Muscle of back (tissue), 3 donors: ENCODE measurements at regions not wholly inside any gene's neighbourhood (a gene's known extent, or its start where the extent isn't known, plus 50 kb on each side); places are given as distances from the start of the nearest gene placed in this dataset.
A peak's percentile ranks its signal among the peaks of the same experiment; 100 is the strongest.
"Not testable (repeated sequence)": the region's sequence is repeated elsewhere in the genome, so short reads cannot be mapped to it uniquely, and the experiment has no call there.

Source experiments
- DNase-seq, 3 donors: peaks; one replicate each; pipeline versions ENCODE4 v3.0.0 to v3.0.0-alpha.2; 2013

DNA sequence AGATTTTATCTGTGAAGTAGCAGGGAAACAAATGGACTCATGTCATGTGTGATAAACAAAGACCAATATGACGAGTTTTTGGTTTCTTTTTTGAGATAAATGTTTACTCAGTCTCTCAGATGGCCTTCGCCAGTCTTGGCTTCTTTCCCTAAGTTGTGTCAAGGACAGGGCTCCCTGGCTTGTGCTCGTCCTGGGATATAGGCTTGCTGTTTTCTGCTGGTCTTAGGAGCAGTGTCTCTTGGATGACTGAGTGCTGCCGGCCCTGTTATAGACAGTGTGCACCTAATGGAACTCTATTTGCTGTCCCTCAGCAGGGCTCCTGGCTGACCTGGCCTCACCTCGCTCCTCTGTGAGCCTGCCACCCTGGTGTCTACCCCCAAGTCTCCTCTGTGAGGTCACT, 324.1 kb upstream of the SYNCRIP start:
- DNase-seq: no peak

DNA sequence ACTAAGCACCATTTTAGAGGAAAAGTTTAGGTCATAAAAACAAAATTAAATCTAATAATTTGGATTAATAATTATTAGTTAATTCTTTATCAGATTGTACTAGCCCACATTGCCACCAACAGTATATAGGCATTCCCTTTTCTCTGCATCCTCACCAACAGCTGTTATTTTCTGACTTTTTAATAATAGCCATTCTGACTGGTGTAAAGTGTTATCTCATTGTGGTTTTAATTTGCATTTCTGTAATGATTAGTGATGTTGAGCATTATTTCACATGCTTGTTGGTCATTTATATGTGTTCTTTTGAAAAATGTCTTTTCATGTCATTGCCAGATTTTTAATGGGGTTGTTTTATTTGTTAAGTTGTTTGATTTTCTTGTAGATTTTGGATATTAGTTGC, 319.1 kb upstream of the SYNCRIP start:
- no peak for DNase-seq

DNA sequence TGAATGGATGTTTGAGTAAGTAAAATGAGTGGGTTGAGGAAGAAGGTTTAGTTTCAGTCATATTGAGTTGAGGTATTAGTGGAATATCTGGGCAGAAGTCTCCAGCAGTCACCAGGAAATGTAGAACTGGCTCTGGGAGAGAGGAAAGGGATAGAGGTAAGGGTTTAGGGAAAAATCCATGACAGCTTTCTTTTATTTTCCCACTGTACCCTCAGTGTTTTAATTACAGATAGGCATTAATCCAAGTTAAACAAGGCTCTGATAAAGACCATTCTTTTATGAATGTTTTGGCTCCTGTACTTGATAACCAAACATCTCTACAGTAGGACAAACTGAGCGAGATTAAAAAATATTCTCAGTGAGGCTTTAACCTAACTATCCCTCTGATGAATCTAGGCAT, 318.4 kb upstream of the SYNCRIP start:
- DNase-seq: no peak

DNA sequence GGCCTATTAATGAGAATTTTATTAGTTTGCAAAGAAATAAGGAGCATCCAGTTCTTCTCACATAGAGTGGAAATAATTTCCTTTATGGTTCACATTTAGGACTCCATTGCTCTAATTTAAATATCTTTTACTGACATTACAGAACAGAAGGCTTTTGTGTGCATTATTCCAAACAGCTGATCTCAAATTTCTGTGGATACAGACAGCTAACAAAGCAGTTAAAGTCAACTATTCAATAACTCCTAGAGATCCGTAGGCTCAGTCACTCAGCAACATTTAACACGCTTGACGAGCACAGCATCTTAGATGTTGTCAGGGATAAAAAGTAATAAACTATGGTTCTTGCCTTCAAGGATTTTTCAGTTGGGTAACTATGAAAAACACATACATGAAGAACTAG, 305.8 kb upstream of the SYNCRIP start:
- no peak for DNase-seq

DNA sequence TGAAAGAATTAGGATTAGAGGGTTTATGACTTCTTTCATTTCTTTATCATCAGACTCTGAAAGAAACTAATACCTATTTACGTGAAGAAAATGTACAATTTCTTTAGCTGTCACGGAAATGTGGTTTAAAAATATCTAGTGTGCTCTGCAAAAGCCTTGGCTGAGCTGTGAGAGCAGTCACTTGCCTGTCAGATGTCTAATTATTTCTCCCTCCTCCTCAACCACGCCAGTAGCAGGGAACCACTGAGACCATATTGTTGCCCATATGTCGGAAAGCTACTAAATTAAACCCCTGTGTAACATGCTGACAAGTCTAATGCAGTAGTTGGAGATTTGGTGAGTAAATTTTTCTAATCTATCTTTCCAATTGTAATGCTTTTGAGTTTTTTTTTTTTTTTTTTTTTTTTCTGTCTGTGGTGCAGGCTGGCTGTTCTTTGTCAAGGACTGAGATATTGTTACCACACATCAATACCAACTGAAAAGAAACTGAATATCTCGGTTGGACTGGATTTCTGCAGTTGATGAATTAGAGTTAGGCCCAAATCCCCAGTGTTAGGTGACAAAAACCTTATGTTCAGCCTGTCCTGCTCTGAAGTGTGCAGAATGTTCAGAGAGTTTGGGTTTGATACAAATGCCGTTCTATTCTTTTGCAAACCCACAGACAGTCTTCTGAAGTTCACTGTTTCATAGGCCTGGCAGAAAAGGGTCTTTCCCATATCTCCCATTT, 302.9 kb upstream of the SYNCRIP start:
- no peak for DNase-seq

DNA sequence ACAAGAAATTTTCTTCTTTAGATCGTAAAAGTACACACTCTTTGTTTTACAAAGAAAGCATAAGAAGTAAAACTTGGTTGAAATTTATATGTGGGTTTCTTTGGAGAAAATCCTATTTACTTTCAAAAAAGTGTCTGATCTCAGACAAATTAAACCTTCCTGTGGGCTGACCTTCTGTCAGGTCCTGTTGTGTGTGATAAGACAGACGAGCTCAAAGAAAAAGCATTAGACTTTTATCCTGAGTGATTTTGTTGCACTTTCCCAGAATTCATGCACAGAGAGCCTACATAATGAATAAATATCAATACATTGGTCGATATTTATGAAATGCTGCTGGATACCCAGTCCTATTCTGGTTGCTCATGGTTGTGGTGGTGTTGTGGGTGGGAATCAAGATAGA, 302.1 kb upstream of the SYNCRIP start:
- DNase-seq: no peak

DNA sequence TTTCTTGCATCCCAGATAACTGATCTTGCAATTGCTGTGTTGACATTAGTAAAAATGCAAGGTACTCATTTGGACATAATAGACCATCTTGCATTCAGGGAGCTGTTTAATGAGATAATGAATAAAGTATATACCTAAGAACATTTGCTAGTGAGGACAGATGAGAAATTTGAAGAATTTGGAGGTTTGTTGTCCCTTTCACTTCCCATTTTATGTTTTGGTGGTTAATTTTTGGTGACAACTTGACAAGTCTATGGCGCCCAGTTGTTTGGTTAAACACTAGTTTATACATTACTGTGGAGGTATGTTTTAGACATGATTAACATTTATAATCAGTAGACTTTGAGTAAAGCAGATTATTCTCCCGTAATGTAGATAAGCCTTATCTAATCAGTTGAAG, 300.2 kb upstream of the SYNCRIP start:
- no peak for DNase-seq

DNA sequence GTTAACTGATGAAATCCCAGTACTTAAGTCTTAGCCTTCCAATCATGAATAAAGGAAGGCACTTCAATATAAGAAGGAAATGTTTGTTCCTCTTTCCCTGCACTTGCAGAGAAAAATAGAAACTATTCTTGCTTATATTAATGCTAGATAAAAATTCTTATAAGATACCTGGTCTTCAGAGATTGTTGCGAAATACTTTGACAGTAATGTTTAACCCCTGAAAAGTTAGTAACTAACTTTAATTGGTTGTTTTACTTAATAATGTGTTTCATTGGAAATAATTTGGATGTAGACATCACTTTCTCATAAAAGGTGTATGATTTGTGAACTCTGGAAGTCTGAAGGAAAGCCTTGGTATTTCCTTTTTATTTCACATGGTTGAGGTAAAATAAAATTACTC, 294.2 kb upstream of the SYNCRIP start:
- no peak for DNase-seq

DNA sequence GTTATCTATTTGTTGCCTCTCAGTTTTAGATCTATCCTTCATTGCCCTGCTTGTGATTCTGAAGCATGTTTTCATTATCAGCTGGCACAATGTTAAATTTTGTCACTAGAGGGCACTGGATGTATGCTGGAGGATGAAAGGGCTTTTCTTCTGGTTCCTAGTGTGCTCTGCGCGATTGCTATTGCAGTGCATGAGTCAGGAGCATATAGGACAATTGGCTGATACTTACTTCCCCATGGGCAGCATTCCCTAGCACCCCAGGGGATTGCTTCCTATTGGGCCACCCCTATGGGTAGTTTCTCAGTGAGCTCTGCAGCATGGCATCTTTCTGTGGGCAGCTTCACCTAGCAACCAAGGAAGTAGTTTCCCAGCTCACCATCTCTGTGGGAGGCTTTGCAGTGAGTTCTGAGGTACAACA, 280.3 kb upstream of the SYNCRIP start:
- peak; percentile 4 to 29 (median 10) for DNase-seq

DNA sequence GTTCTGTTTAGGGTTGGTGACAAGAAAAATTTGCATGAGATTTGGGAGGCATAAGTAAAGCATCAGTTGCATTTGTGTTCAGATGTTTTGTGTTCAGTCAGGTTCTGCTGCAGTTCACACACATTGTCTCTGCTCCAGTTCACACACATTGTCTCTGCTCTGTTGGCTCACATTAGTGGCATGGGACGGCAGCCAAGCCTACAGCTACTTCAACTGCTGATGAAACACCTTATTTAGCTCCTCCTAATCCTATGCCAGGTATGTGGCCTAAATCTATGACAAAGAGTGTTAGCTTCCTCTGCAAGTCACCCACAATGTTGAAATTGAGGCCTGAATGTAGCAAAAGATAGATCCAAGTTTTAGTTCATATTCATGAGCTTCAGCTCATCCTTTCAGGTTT, 278.1 kb upstream of the SYNCRIP start:
- DNase-seq: no peak

DNA sequence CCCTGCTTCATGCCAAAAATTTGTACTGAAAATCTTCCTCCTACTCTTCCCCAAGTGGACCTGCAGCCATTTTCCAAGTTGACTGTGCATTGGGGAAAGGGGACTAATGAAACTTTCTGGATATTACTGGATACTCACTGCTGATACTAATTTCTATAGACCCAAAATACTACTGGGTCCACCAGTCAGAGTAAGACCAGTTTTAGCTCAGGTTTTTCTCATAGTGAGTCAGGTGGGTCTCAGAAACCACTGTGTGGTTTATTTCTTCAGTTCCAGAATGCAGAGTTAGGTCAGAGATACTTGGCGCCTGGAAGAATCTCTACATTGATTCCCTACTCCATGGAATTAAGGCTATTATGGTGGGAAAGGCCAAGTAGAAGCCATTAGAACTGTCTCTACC, 274.8 kb upstream of the SYNCRIP start:
- DNase-seq: no peak

DNA sequence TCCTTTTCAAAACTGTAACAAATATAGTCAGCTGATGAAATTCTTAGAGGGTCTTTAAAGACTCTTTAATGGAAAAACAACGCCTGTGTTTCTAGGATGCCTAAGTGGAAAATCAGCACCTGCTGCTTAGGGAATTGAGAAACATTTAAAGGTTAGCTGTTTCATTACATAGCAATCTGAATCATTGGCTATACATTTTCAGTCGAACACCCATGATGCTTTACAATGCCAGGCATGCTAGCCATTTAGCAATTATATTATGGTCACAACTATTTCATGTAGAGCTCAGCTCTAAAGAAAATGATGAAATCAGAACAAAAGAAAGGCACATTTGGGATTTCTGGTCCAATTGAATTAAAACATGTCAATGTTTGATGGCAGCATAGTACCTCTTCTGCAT, 270.3 kb upstream of the SYNCRIP start:
- no peak for DNase-seq

DNA sequence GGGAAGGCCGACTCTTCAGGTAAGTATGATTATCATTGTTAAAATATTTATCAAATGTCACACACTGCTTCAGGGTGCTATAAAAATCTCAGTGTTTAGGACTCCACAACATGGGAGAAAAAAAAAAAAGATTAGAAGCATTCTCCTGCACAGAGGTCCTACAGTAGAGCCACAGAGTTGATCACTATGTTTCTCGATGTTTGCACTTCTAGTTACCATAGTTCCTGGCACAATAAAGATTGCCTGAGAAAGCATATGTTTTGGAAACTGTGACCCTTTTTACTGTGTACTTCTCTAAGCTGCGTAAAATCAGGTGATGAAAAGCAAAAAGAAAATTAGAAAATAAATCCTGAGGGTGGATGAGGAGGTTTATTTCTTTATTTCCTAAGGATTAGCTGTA, 269.9 kb upstream of the SYNCRIP start:
- DNase-seq: peak in 1 of 3 donors; percentile 2

DNA sequence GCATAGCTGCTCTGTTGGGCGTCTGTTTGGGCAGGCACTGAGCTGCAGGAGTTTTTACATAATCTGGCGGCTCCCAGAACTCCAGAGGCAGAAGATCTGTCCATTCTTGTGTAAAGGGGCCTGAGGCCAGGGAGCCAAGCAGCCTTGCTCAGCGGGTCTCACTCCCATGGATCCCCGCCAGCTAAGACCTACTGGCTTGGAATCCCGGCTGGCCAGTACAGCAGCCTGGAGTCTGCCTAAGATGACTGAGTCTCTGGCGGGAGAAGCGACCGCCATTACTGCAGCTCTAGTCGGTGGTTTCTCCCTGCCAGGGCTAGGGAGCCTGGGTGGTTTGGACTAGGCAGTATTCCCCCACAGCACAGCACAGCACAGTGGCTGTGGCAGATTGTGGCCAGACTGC, 268.4 kb upstream of the SYNCRIP start:
- DNase-seq: no peak

DNA sequence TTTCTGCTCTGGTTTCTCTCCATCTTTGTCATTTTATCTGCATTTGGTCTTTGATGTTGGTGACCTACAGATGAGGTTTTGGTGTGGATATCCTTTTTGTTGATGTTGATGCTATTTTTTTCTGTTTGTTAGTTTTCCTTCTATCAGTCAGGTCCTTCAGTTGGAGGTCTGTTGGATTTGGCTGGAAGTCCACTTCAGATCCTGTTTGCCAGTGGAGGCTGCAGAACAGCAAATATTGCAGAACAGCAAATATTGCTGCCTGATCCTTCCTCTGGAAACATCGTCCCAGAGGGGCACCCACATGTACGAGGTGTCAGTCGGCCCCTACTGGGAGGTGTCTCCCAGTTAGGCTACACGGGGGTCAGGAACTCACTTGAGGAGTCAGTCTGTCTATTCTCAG, 265.4 kb upstream of the SYNCRIP start:
- not testable (repeated sequence) for DNase-seq

DNA sequence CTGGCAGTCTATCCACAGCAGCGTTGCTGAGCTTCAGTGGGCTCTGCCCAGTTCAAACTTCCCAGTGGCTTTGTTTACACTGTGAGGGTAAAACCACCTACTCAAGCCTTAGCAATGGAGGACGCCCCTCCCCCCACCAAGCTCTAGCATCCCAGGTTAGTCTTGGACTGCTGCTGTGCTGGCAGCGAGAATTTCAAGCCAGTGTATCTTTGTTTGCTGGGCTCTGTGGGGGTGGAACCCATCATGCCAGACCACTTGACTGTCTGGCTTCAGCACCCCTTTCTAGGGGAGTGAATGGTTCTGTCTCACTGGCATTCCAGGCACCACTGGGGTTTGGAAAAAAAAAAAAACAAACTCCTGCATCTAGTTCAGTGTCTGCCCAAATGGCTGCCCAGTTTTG, 249.7 kb upstream of the SYNCRIP start:
- no peak for DNase-seq

DNA sequence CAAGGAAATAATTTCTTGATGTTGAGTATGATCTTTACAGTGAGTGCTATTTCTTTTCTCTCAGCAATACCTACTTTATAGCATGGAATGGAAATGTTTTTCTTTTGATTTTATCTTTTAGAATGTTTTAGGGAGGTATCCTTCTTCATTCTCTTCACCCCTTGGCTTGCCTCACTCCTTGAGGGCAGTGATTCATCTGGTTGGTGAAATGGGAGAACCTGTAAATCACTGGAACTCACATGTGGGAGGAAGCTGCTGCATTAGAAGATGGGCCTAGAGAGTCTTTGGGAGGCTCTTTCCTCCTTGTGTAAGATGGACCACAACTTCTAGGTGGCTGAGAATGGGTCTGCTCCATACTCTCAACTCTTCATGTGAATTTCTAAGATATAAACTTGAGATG, 244.8 kb upstream of the SYNCRIP start:
- DNase-seq: no peak

DNA sequence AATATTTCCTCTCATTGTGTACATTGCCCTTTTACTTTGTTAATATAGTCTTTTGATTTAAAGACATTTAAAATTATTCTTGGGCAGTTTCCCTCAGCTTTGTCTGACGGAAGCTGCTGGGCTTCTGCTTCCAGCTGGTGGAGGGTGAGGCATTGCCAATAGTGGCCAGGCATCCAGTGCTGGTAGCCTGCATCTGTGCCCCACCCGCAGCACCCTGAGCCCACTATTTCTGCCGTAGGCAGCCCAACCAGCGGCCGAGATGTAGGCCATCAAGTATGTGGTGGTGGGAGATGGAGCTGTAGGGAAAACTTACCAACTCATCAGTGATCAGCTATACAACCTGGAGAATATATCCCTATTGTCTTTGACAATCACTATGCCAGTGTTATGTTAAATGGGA, 226.0 kb upstream of the SYNCRIP start:
- no peak for DNase-seq

DNA sequence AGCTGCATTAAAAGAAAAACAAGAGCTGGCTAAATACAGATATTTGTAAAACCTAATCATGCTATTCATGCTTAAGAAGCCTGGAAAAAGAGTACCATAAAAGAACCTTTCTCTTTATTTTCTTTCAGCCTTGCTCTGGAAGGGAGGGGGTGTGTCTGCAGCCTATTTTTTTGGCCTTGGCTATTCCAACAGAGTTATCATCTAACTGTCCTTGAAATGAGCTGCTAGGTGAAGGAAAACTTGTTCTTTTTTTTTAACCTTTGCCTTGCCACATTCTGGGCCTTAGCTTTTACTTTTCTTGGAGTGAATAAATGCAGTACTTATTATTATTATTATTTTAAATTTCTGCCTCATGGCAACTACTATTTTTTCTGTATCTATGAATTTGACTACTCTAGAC, 224.9 kb upstream of the SYNCRIP start:
- DNase-seq: no peak

DNA sequence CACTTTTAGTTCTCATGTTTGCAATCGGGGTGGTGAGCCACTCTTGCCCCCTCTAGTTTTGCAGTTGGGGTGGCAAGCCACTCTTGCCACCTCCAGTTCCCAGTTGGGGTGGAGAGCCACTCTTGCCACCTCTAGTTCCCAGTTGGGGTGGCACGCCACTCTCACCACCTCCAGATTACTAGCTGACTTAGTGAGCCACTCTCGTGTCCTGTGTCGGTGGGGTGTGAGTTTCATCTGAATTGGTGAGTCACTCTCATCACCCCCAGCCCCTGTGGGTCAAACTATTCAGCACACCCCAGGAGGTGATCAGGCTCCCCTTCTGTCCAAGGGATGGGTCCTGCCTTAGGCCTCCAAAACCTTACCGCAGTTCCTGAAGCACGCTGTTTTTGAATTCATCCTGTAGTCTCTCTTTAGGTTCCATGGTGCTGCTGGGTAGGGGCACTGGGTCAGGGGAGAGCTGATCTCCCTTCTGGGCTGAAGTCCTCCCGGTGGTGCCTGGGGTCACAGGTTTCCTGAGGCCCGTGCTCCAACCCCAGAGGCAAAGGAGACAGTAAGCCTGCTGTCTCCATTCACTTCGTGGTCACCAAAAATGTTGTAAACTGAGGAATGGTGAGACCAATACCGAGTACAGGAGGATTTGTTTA, 224.2 kb upstream of the SYNCRIP start:
- no peak for DNase-seq

DNA sequence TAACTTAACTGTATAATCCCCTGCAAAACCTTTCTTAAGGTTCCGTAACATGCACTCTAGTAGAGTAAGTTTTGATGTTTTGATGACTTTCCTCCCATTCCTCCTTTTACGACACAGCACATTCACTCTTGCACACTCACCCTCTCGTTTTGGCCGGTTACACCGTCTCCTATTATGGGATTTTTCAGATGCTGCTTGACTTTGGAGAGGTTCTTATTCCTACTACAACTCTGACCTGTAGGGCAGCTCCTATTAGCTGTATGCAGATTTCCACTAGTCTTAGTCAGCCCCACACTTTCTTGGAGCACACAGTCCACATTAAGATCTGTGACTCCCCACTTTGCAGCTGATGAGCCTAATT, 223.7 kb upstream of the SYNCRIP start:
- DNase-seq: no peak

DNA sequence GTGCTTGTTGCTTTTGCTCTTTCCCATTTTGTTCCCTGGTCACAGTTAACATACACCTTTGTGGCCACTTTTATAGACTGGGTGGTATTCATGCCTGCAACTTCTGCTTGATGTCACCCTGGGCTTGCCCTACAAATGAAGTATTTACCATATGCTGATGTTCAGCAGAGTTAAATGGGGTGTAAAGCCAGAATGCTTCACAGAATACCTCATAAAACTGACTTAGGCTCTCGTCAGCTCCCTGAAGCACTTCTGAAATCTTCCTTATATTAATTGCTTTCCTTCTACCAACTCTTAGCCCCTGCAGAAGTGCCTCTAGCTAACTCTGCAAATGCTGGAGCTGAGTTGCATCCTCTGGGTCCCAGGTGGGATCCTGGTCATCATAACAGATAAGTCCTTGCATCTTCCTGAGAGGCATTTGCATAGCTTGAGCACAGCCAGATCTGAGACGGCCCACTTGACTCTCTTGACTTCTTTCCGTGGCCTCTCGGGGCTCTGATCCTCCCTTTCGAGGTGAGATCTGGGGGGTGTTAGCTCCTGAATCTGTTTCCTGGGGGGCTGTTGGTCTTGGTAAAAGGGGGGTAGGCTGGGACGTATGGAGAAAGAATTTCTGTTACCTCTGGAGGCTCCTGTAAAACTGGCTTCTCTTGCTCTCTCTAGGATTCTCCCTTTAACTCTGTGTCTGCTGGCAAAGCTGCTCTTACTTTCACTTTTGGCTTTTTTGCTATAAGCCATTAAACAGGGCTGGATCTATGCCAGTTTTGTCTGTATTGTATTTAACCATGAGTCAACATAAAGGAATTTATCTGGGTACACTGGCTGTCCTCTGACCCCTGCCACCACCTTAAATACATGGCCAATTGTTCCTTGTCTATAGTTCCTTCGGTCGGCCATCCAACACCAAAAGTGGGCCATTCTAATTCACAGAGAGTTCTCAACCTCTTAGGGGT, 223.0 kb upstream of the SYNCRIP start:
- DNase-seq: peak in 2 of 3 donors; percentile 28 to 70
